ENCODE measurements at regions not wholly inside any gene's neighbourhood (a gene's known extent, or its start where the extent isn't known, plus 50 kb on each side); places are given as distances from the start of the nearest gene placed in this dataset.
"Not testable (repeated sequence)": the region's sequence is repeated elsewhere in the genome, so short reads cannot be mapped to it uniquely, and the experiment has no call there.

- not testable (repeated sequence) for TF ChIP-seq CTCF (IDR thresholded peaks at IDR 0.05); POLR2A (IDR thresholded peaks at IDR 0.05); POLR2AphosphoS5 (IDR thresholded peaks at IDR 0.05; ENCODE audit: insufficient read depth in 1 of 2, low read depth in 1 of 2)
Observed at GRCh38 chr2:10230921-10231320, 71.8 kb upstream of the HPCAL1 start.
